ENCODE measurements at regions not wholly inside any gene's neighbourhood (a gene's known extent, or its start where the extent isn't known, plus 50 kb on each side); places are given as distances from the start of the nearest gene placed in this dataset.

GRCh38 chr1:209268479-209268878 lies 315.0 kb upstream of the CAMK1G start:
- TF ChIP-seq POLR2A (IDR thresholded peaks at IDR 0.05; ENCODE audit: low read depth, low read length): no peak
- TF ChIP-seq POLR2AphosphoS5 (IDR thresholded peaks at IDR 0.05; ENCODE audit: low read depth, low read length): no peak
- no peak for TF ChIP-seq TAF1 (IDR thresholded peaks at IDR 0.05; ENCODE audit: low read depth, low read length)
- no peak for TF ChIP-seq SPI1 (IDR thresholded peaks at IDR 0.05; ENCODE audit: low read depth, low read length)
- no peak for TF ChIP-seq POU2F2 (IDR thresholded peaks at IDR 0.05; ENCODE audit: low read depth, low read length)
- TF ChIP-seq PAX5 (IDR thresholded peaks at IDR 0.05; ENCODE audit: insufficient read depth, low read length, severe bottlenecking): no peak

Measured in GM12891 (cell line).